Eye (tissue), 1 donor: ENCODE measurements at regions not wholly inside any gene's neighbourhood (a gene's known extent, or its start where the extent isn't known, plus 50 kb on each side); places are given as distances from the start of the nearest gene placed in this dataset.
"Not testable (repeated sequence)": the region's sequence is repeated elsewhere in the genome, so short reads cannot be mapped to it uniquely, and the experiment has no call there.

Experiments
- DNase-seq: peaks from one replicate; pipeline ENCODE4 v3.0.0-alpha.2; 2015

DNA sequence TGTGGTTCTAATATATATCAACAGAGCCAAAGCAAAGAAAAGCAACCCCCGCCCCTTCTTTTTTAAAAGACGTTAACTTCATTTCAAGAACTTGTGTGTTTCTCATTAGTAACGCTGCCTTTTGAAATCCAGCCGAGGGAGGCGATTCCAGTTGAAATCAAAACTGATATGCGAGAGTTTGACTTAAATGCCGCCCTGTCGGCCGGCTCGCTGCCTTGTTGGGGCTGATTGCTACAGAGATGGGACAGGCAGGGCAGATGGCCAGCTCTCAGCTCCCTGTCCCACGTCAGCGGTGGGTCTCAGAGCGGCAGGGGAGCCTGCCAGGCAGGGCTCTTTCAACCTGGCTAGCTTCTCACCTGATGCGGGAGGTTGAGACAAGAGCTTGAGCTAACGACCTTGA lies 51.9 kb upstream of the ALX4 start:
- peak; percentile 77 for DNase-seq

DNA sequence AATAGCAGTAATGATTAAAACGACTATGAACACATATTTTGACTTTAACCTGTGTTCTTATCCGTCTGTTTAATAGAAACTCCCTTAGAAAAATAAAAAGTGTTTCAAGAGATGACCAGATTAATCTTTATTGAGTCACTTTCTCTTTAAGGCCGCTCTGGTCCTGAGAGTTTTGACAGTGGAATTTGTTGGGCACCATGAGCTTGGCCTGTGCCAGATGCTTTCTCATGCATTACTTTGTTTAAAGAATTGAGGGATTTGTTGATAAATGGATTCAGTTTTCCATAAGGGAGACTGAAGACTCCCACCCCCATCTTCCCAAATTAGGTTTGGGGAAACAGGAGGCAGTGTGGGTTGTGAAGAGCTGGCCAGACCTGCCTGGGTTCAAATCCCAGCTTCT lies 53.2 kb upstream of the ALX4 start:
- DNase-seq, result no peak

DNA sequence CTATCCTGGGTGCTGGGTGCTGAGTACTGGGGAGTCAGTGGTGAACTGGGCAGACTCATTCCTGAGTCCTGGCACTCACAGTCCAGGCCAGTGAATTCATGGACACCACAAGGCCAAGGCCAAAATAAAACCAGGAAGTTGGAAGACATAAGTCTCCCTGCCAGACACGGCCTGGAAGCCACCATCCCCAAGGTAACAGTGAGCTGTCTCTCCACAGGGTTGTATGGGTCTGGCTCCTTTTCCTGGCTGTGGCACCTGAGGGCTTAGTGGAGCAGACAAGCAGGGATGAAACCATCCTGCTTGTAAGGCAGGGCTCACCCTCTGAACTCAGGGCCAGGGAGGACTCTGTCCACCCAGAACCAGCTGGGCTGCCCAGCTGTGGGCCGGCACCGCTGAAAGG lies 54.7 kb upstream of the ALX4 start:
- no peak for DNase-seq

DNA sequence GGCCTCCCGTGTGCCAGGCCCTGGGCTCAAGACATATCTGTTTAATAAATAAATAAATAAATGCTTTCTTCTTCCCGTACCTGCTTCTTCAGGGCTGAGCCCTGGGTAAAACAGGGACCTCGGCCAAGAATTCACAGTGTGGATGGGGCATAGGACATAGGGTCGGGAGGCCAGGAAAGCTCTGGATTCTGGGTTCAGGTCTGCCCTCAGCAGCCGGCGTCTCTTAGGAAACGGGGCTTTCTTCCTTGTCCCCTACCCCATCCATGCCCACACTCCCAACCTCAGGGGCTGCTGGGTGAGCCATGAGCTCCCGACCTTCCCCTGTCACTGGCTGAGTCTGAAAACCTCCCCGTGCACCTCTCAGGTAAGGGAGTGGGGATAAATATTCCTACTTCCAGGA lies 55.7 kb upstream of the ALX4 start:
- no peak for DNase-seq

DNA sequence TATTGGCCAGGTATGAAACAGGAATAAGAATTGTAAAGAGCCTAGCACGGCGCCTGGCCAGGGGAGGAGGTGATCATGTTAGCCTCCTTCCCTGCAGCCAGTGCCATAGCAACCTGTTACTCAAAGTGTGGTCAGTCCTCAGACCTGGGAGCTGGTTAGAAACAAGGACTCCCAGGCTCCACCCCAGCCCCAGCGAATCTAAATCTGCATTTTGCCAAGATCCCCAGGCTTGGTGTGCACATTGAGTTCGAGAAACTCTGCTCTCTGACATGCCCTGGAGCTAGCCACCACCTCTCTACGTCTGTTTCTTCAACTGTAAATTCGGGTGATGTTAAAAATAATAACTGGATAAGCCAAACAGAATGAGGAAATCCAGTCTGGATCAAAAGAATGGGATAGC lies 56.1 kb upstream of the ALX4 start:
- no peak for DNase-seq

GRCh38 chr11:44366741-44367140 lies 56.8 kb upstream of the ALX4 start:
- DNase-seq, result no peak

GRCh38 chr11:44367452-44367851 lies 57.5 kb upstream of the ALX4 start:
- no peak for DNase-seq

DNA sequence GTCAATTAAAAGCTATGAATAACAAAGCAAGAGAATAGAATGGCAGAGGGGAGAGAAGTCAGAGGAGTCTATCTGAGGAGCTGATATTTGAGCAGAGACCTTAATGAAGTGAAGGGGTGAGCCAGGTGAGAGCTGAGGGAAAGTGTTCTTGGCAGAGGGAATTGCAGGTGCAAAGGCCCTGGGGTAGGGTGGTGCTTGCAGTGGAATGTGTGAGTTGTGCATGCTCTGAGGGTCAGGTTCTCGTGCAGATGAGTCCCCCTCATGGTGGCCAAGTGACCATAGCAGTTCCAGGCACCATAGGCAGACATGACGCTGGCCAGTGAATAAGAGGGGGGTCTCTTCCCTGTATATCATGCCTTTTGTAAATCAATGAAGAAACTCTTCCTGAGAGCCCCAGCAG lies 58.9 kb upstream of the ALX4 start:
- no peak for DNase-seq

GRCh38 chr11:44371042-44371441 lies 61.1 kb upstream of the ALX4 start:
- not testable (repeated sequence) for DNase-seq

DNA sequence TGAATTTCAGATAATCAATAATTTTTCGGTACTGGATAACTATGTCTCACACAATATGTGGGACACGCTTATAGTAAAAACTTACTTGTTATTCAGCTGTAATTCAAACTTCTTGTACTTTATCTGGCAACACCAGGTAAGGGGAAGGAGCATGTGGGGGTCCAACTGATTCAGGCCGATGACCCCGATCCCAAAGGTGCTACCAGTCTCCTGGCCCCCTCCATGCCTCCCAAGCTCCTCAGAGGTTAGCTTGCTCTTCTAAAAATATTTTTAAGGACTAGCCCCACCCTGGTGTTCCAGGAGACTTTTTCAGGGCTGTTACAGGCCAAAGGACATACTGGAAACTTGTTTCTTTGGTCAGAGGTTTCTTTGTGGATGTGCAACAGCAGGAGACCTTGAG lies 61.8 kb upstream of the ALX4 start:
- DNase-seq, result no peak

GRCh38 chr11:44372989-44373388 lies 63.0 kb upstream of the ALX4 start:
- no peak for DNase-seq

- DNase-seq, result no peak
Observed at GRCh38 chr11:44374001-44374400, 64.1 kb upstream of the ALX4 start.

GRCh38 chr11:44376423-44376822 lies 66.5 kb upstream of the ALX4 start:
- no peak for DNase-seq

DNA sequence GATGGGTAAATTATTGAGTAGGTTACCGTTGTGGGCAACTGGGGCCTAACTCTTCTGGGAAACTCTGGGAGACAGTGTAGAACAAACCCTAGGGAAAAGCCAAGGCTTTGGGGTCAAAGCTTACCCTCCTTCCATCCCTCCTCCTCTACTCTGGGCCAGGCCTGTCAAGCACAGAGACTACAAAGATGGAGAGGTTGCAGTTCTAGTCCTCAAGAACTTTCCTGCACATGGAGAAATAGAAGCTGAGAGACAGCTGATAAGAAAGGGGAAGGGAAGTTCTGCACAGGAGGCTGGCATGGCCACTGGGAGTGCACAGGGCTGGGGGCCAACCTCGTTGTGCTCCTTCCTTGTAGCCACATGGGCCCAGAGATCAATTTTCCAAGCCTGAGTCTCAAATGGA lies 67.2 kb upstream of the ALX4 start:
- DNase-seq, result no peak

DNA sequence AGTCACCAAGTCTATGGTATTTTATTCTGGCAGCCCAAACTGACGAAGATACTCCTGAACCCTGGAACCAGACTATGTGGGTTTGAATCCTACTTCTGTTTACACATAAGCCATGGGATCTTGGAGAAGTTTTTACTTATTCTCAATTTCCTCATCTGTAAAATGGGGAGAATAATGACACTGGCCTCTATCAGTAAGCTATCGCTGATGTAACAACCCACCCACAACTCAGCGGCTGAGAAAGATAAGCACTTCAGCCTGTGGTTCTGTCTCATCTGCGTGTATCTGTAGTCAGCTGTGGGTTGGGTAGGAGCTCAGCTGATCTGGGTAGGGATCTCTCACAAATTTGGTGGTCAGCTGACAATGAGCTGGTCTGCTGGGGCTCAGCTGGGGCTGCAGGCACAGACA lies 68.0 kb upstream of the ALX4 start:
- no peak for DNase-seq

- DNase-seq, result no peak
Observed at GRCh38 chr11:44379141-44380008, 69.4 kb upstream of the ALX4 start.

DNA sequence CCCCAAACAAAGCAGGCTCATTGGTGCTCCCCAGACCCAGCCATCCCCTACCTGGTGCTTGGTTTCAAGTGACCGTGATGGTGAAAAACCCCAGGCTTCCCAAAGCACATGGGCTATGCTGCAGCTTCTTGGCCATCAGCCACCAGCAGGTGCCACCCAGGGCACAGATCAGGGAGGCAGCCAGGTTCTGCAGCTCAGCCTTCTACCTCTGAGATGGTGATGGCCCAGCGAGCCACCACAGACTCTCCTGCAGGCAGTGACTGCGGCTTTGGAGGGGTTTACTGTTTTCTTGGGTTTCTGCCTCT lies 70.0 kb upstream of the ALX4 start:
- no peak for DNase-seq

- no peak for DNase-seq
Observed at GRCh38 chr11:44380820-44381219, 70.9 kb upstream of the ALX4 start.

GRCh38 chr11:44381261-44381660 lies 71.3 kb upstream of the ALX4 start:
- DNase-seq, result no peak

DNA sequence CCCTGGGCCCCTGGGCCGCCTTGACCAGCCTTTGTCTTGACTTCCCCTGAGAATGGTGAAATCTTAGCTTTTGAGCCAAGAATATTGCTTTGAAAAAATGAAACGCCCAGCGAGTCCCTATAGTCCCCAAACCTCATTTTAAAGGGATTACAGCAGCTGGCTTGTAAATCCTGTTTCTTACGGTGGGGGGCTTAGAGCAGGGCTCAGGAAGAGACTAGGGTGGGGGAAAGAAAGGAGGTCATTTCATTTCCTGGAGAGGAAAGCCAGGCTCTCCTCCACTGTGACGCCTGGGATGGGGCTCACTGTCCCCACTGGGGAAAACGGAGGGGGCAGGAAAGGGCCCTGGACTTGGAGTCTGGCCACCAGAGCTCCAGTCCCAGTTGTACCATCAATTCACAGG lies 72.2 kb upstream of the ALX4 start:
- DNase-seq, result no peak

DNA sequence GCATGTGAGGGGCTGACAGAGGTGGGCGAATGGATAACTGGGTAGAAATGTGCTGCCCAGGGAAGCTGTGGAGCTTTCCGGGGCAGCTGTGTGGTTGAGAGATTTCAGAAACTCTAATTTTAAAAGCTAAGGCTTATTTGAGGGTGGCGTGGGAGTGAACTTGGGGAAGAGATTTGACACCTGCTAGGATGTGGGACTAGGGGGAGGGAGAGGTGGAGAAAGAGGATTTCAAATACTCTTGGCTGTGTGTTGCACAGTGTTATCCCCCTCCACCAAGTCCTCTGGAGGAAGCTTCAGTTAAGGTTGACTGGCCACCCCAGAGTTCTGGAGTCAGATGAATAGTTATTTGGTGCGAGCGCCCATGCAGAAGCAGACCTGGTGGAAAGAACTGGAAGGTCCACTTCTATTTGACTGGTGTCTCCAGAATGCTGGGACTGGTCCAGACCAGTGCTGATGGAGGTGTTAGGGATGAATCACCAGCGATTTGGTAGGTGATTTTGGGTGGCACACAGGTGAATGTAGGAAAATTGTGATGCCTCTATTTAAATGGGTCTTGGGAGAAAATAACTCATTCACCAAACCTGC lies 72.8 kb upstream of the ALX4 start:
- no peak for DNase-seq

DNA sequence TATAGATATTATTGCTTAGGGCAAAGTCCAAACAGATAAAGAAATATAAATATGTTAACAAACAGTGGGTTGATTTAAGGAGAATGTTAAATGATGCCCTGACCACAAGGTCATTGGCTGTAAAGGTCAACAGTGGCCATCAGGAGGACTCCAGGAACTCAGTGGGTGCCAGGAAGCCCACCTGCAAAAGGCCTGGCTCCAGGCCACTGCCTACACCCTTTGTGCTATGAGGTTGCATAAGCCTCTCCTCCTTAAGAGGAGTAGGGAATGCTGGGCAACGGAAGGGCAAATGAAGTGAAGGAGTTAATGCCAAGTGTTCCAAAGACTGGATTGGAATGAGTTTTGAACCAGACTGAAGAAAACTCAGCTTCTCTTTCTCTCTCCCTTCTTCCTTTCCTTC lies 73.3 kb upstream of the ALX4 start:
- no peak for DNase-seq

- no peak for DNase-seq
Observed at GRCh38 chr11:44387415-44387814, 77.5 kb upstream of the ALX4 start.

DNA sequence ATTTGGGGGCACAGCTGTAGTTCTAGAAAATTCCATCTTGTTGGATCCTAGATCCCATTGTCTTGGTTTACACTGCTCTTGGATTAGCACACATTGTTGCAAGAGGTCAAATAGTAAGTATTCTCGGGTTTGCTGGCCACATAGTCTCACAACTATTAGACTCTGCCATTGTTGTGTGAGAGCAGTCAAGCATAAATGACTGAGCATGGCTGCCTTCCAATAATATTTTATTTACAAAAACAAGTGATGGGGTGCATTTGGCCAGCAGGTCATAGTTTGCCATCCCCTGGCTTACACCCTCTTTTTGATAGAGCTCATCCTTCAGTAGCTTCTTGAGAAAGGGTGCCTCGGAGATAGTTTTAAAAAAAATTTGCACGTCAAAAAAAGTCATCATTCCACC lies 77.9 kb upstream of the ALX4 start:
- no peak for DNase-seq
